Epithelial cell of esophagus (primary cell): ENCODE measurements at regions not wholly inside any gene's neighbourhood (a gene's known extent, or its start where the extent isn't known, plus 50 kb on each side); places are given as distances from the start of the nearest gene placed in this dataset.

Experiments
- DNase-seq: peaks from one replicate; pipeline ENCODE4 v3.0.0; 2010; ENCODE audit warnings: low read depth
- H3K4me3 ChIP-seq: 2 replicates; pipeline ENCODE4 v1.5.1; 2011; ENCODE audit warnings: mild to moderate bottlenecking, low read length, control low read depth
- TF ChIP-seq, protein P1 (sequence below): IDR thresholded peaks from 2 replicates; pipeline ENCODE4 v1.5.1; 2011; ENCODE audit warnings: low read depth, mild to moderate bottlenecking, low read length, control low read depth, inconsistent platforms; ENCODE audit not compliant: insufficient read depth; ENCODE audit errors: missing control alignments

- no peak for DNase-seq
- TF ChIP-seq, protein P1, sequence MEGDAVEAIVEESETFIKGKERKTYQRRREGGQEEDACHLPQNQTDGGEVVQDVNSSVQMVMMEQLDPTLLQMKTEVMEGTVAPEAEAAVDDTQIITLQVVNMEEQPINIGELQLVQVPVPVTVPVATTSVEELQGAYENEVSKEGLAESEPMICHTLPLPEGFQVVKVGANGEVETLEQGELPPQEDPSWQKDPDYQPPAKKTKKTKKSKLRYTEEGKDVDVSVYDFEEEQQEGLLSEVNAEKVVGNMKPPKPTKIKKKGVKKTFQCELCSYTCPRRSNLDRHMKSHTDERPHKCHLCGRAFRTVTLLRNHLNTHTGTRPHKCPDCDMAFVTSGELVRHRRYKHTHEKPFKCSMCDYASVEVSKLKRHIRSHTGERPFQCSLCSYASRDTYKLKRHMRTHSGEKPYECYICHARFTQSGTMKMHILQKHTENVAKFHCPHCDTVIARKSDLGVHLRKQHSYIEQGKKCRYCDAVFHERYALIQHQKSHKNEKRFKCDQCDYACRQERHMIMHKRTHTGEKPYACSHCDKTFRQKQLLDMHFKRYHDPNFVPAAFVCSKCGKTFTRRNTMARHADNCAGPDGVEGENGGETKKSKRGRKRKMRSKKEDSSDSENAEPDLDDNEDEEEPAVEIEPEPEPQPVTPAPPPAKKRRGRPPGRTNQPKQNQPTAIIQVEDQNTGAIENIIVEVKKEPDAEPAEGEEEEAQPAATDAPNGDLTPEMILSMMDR = no peak
- H3K4me3 ChIP-seq = no peak overlapping the region
These were observed 50.4 kb upstream of the CTNNBL1 start for GRCh38 chr20:37643400-37643799.

DNA sequence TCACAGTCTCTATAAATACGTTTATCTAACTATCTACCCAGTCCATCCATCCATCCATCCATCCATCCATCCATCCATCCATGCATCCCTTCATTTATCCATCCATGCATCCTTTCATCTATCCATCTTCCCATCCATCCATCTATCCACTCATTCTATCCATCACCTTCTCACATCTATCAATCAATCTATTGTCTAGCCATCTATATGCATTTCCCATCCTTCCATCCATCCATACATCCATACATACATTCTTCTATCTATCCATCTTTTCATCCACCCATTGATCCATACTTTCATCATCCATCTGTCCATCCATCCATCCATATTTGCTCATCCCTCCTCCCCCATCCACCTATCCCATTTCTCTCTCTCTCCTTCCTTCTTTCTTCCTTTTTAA is 51.6 kb upstream of the CTNNBL1 start:
- TF ChIP-seq, protein P1 = no peak
- DNase-seq = no peak
- no peak overlapping the region for H3K4me3 ChIP-seq

DNA sequence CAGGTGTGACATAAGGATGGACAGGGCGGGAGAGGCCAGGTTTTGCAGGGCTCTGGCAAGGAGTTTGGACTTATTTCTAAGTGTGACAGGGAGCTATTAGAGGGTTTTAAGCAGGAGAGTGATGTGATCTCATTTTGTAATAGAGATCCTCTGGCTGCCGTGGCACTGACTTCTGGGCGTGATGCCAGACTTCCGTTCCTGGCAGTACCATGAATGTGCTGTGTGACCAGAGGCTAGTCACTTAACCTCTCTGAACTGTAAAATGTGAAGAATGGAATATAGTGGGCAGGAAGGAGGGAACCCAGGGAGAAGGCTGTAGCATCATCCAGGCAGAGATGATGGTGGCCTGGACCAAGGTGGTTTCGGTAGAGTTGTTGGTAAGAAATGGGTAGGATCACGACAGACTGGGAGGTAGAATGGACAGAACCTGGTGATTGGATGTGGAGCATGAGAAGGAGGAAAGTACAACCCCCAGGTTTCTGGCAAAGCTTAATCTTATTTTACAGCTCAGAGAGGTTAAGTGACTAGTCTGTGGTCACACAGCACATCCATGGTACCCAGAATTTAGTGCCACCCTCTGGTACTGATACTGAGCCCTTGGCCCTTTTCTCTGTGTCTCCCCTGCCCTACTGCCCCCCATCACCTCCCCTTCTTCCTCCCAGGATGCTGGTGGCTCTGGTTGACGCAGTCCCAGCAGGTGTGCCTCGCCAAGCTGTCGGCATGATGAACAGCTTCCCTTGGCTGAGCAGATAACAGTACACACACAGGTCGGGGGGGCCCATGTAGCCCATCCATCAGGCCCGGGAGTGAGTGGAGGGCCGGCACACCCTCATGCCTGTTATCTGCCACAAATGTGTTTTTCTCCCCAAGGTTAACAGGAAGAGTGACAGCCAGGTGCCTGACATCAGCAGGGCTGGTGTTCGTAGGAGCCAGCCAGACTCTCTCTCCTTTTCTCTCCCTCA is 52.9 kb upstream of the CTNNBL1 start:
- H3K4me3 ChIP-seq = no peak overlapping the region
- TF ChIP-seq, protein P1 = no peak
- DNase-seq = no peak

- no peak for DNase-seq
- H3K4me3 ChIP-seq = no peak overlapping the region
- TF ChIP-seq, protein P1 = no peak
These were observed 55.3 kb upstream of the CTNNBL1 start for GRCh38 chr20:37638527-37638926.

- DNase-seq = no peak
- TF ChIP-seq, protein P1 = no peak
- H3K4me3 ChIP-seq = no peak overlapping the region
These were observed 56.9 kb upstream of the CTNNBL1 start for GRCh38 chr20:37636977-37637376.

DNA sequence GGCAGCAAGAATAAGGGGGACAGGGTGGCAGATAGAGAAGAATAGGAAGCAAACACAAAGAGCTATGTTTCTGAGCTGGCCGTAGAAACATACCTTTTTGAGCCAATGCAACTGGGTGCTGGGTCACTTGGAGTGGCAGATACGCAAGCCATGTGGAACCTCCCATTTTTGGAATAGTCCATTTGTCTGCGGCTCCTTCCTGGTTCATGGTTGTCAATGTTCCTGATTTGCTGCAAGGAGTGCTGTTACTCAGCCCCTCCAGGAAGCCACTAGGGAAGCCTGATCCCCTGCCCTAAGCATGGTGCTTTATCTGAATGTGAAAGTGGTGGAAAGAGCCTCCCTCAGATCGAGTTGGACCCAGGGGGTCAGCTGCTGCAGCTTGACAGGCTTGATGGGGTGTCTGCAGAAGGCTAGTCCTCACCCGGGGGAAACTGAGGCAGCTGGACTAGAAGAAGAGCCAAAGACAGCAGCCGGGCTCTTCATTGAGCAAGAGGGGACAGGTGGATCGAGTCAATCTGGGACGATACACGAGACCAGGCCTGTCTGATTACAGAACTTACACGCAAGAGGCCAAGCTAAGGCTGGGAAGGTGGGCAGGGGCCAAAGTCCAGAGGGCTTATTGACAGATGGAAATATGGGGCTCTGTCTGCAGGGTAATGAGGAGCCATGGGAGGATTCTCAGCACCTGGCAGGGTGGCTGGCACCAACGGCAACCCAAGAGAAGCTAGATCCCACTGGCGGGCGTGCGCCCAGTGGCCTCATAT is 57.4 kb upstream of the CTNNBL1 start:
- DNase-seq = no peak
- H3K4me3 ChIP-seq = no peak overlapping the region
- TF ChIP-seq, protein P1 = no peak
